EH (cell line): ENCODE measurements at regions not wholly inside any gene's neighbourhood (a gene's known extent, or its start where the extent isn't known, plus 50 kb on each side); places are given as distances from the start of the nearest gene placed in this dataset.
A peak's percentile ranks its signal among the peaks of the same experiment; 100 is the strongest.
"Not testable (repeated sequence)": the region's sequence is repeated elsewhere in the genome, so short reads cannot be mapped to it uniquely, and the experiment has no call there.

Experiments used
- DNase-seq: peaks from one replicate; pipeline ENCODE4 v3.0.0-alpha.2; 2015; ENCODE audit warnings: low read depth

DNA sequence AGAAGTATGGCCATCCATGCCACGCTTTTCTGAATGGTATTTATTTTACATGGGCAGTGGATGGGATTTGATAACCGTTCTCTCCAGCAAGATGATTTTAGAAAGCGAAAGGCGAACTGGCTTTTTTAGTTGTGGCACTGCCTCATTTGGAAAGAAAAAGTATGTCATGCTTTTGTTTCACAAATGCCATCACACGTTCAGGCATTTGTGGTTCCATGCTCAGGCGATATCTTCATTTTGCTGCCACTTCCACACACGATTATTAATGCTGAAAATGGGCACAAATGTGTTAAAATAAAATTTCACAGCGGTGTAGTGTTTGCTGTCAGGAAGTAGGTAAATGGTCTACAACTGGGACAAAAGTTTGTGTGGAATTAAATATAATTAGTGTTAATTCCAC is 328.1 kb downstream of the BCL2L11 start:
- DNase-seq, result not testable (repeated sequence)

- DNase-seq, result not testable (repeated sequence)
These were observed 329.8 kb downstream of the BCL2L11 start for GRCh38 chr2:111450526-111450925.

DNA sequence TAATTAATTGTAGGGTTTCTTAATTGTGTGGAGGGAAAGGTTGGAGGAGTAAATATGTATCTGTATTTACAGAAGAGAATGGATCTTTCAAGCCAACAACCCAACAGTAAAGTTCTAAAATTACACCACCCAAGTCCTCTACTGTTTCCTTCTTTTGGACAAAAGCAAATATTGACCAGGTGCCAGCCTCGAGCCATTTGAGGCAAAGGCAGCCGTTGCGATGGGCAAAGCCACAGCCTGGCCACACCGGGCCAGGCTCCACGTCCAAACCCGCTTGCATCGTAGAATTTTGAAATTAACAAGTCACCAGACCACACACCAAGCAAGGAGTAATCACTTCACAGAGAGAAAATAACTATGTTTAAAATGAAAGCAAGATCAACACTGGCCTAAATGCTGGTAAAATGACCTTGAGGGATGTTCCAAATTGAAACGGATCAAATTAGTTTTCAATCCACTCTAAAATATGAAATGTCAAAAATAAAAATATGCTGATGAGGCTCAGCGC is 331.0 kb downstream of the BCL2L11 start:
- not testable (repeated sequence) for DNase-seq

- DNase-seq, result not testable (repeated sequence)
These were observed 331.5 kb downstream of the BCL2L11 start for GRCh38 chr2:111452208-111452607.

- DNase-seq, result not testable (repeated sequence)
These were observed 332.6 kb downstream of the BCL2L11 start for GRCh38 chr2:111453308-111453707.

GRCh38 chr2:111453816-111454215 is 333.1 kb downstream of the BCL2L11 start:
- DNase-seq, result not testable (repeated sequence)

GRCh38 chr2:111454404-111454803 is 333.7 kb downstream of the BCL2L11 start:
- peak; percentile 46 for DNase-seq

GRCh38 chr2:111455016-111456015 is 334.6 kb downstream of the BCL2L11 start:
- not testable (repeated sequence) for DNase-seq

GRCh38 chr2:111457191-111457590 is 336.5 kb downstream of the BCL2L11 start:
- DNase-seq, result not testable (repeated sequence)

DNA sequence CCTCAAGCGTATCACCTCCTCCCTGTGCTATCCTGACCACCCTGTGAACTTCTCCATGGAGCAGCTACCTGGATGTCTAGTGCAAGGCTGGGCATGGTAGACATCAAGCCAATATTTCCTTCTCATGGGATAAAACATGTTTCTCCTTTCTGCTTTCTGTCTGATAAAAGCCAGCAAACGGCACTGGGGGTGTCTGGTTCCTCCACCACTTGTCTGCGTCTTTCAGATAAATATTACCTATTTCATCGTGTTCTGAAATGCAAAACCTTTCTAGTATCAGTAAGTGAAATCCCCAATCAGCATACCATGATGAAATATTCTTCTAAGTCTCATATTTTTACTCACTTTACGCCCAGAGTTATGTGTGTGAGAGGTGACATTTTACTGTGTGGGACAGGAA is 340.2 kb downstream of the BCL2L11 start:
- not testable (repeated sequence) for DNase-seq

- DNase-seq, result not testable (repeated sequence)
These were observed 341.1 kb downstream of the BCL2L11 start for GRCh38 chr2:111461831-111462230.

GRCh38 chr2:111462572-111462971 is 341.9 kb downstream of the BCL2L11 start:
- DNase-seq, result not testable (repeated sequence)

- not testable (repeated sequence) for DNase-seq
These were observed 342.6 kb downstream of the BCL2L11 start for GRCh38 chr2:111463238-111463848.

DNA sequence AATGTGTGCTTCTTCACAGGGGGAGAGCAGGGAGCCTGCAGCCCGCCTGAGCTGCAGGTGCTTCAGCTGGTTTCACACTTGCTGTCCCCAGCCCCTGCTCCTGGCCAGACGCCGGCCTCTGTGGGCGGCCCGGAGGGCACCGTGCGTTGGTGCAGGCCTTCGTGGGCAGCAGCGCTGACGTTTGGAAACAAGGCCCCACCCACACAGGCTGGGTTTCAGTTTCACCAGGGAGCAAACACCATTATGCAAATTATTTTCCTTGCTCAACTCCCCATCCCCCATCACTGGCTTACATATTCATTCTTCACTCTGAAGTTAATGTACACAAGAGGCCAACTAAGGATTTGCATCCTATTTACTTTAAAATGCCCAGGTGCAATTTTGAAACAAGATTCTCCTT is 343.2 kb downstream of the BCL2L11 start:
- DNase-seq, result not testable (repeated sequence)

DNA sequence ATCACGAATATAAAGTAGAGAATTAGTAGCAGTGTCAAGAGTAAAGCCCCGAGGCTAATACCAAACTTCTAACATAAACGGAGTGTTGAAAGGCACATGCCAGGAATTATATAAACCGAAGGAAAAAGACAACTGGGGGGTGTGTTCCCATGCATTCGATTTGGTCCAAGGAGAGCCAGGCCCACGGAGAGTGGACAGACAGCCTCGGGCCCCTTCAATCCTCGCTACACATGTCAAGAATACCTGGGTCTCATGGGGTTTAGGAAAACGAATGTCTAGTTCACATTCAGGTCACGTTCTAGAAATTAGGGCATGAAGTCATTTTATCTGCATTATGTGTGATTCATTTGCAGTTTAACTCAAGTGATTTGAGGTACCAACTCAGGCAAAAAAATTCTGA is 343.7 kb downstream of the BCL2L11 start:
- not testable (repeated sequence) for DNase-seq

DNA sequence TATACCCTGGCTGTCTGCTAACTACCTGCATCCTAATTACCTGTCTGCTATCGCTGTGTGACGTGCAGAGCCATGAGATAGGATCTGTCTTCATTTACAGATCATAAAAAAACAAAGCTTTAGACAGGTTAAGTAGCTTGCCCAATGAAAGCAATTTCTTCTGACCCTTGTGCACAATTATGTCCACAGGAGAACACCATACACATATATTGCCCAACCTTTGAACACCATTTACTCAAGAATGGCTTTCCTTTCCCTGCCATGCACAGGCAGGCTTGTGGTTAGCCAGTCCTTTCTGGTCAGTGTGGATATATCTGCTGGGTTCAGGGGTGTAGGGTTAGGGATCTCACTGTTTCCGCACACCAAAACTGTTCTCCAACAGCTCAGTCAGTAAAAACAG is 344.8 kb downstream of the BCL2L11 start:
- DNase-seq, result not testable (repeated sequence)

DNA sequence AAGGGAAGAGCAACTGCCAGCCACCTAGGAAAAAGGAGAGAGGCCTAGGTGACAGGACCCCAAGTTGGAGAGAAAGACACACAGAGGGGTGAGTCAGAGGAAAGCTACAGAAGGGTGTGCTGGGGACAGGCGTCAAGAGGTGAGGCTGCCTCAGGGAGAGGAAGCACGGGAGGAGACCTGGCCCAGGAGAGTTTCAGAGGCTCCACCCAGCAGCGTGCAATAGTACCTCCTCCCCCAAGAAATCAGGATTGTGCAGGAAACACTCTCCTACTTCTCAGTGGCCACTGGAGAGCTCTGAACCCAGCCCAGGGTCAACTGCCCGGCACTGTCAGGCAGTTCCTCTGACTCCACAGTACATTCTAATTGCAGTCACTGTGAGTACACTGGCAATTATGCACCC is 346.0 kb downstream of the BCL2L11 start:
- DNase-seq, result peak; percentile 35

DNA sequence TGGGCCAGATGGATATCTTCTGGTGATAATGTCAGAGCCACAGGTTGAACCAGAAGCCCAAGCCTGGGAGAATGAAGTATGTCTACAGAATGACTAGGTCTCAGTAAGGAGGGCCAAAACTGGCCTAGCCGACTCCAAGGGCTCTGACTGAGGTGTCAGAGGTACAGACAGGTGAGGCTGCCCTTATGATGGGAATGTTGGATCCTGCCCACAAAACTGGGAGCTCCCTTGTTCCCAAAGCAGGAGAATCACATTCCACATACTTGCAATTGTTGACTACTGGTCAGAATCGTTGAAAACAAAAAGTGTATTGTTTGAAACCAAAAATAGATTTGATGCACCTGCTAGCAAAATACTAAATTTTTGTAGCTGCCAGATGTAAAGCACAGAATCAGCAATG is 350.2 kb downstream of the BCL2L11 start:
- not testable (repeated sequence) for DNase-seq

- not testable (repeated sequence) for DNase-seq
These were observed 351.2 kb downstream of the BCL2L11 start for GRCh38 chr2:111471791-111472530.

- not testable (repeated sequence) for DNase-seq
These were observed 352.2 kb downstream of the BCL2L11 start for GRCh38 chr2:111472844-111473403.

DNA sequence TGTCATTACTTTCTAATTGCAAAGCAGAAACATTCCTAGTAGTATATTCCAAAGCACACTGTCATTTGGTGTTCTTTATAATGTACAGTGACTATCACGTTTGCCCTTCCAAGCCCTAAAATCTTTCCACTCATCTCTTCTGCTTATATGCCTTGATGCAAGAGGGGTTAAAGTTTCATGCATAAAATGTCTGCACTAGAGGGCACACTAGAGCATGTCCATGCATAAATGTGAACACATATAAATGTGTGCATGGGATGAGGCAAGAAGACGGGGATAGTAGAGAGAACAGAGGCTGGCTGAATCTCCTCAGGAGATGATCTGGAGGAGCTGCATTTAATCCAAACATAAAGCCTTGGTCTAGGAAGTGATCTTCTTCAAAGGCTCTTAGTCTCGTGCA is 352.8 kb downstream of the BCL2L11 start:
- not testable (repeated sequence) for DNase-seq
